Breast epithelium (tissue), 3 donors: ENCODE measurements at regions not wholly inside any gene's neighbourhood (a gene's known extent, or its start where the extent isn't known, plus 50 kb on each side); places are given as distances from the start of the nearest gene placed in this dataset.

ENCODE experiments used
- CTCF ChIP-seq, 3 donors: fragments of 450-650 bp; IDR thresholded peaks; one replicate each; pipeline ENCODE4 v1.5.1; 2016 to 2017; ENCODE audit warnings: antibody characterized with exemption in 3 of 3, mild to moderate bottlenecking in 3 of 3, moderate library complexity in 3 of 3
- POLR2AphosphoS5 ChIP-seq, 3 donors: sonication (generic); formaldehyde crosslinking; IDR thresholded peaks; one replicate each; pipeline ENCODE4 v1.6.1; 2017; ENCODE audit warnings: antibody characterized with exemption in 3 of 3

- TF ChIP-seq POLR2AphosphoS5 (IDR thresholded peaks at IDR 0.05) = no peak
- no peak for TF ChIP-seq CTCF (IDR thresholded peaks at IDR 0.05)
Measured at GRCh38 chr7:88387368-88387767, 80.7 kb upstream of the STEAP4 start.
